Smooth muscle cell (in vitro differentiated cells): ENCODE measurements at regions not wholly inside any gene's neighbourhood (a gene's known extent, or its start where the extent isn't known, plus 50 kb on each side); places are given as distances from the start of the nearest gene placed in this dataset.

ENCODE experiments used
- DNase-seq: peaks from one replicate; lab custom pipeline; 2025; ENCODE audit not compliant: unreplicated experiment; lab: John Stamatoyannopoulos, UW
- H2AFZ ChIP-seq: fragments of 200-600 bp; sonication (generic); 2 replicates; pipeline ENCODE4 v1.6.0; 2016; ENCODE audit warnings: antibody characterized with exemption, low read depth, mild to moderate bottlenecking
- H3F3A ChIP-seq: fragments of 200-600 bp; sonication (generic); 2 replicates; pipeline ENCODE4 v1.6.0; 2017; ENCODE audit warnings: antibody characterized with exemption, low read depth
- H3K27ac ChIP-seq: fragments of 200-600 bp; sonication (generic); 2 replicates; pipeline ENCODE4 v1.5.1; 2016; ENCODE audit warnings: low read depth, mild to moderate bottlenecking
- H3K27me3 ChIP-seq: fragments of 200-600 bp; sonication (generic); 2 replicates; pipeline ENCODE4 v1.6.1; 2016; ENCODE audit warnings: low read depth, mild to moderate bottlenecking
- H3K36me3 ChIP-seq: fragments of 200-600 bp; sonication (generic); 2 replicates; pipeline ENCODE4 v1.5.1; 2016; ENCODE audit warnings: low read depth
- H3K4me1 ChIP-seq: fragments of 200-600 bp; sonication (generic); 2 replicates; pipeline ENCODE4 v1.5.1; 2016; ENCODE audit warnings: low read depth
- H3K4me2 ChIP-seq: fragments of 200-600 bp; sonication (generic); 2 replicates; pipeline ENCODE4 v1.6.0; 2016; ENCODE audit warnings: mild to moderate bottlenecking
- H3K4me3 ChIP-seq: fragments of 200-600 bp; sonication (generic); 2 replicates; pipeline ENCODE4 v1.5.1; 2016; ENCODE audit warnings: mild to moderate bottlenecking
- H3K79me2 ChIP-seq: fragments of 200-600 bp; sonication (generic); 2 replicates; pipeline ENCODE4 v1.6.0; 2016; ENCODE audit warnings: low read depth, mild to moderate bottlenecking
- H3K9ac ChIP-seq: fragments of 200-600 bp; sonication (generic); 2 replicates; pipeline ENCODE4 v1.6.0; 2016; ENCODE audit warnings: low read depth
- H3K9me3 ChIP-seq: fragments of 200-600 bp; sonication (generic); replicated peaks from 2 replicates; pipeline ENCODE4 v1.5.1; 2016; ENCODE audit warnings: low read depth
- H4K20me1 ChIP-seq: fragments of 200-600 bp; sonication (generic); 2 replicates; pipeline ENCODE4 v1.6.0; 2016; ENCODE audit warnings: low read depth
- WGBS: methylation state at CpG from one replicate; pipeline ENCODE4 v1.1.7; 2016; ENCODE audit warnings: low lambda C conversion rate; 5-methylcytosine and 5-hydroxymethylcytosine counted together
- TF ChIP-seq, protein P1 (sequence below): fragments of 200-600 bp; sonication (generic); IDR thresholded peaks from 2 replicates; pipeline ENCODE4 v1.5.1; 2017; ENCODE audit warnings: borderline replicate concordance, mild to moderate bottlenecking, antibody characterized with exemption; ENCODE audit not compliant: insufficient read depth, poor library complexity, severe bottlenecking

DNA sequence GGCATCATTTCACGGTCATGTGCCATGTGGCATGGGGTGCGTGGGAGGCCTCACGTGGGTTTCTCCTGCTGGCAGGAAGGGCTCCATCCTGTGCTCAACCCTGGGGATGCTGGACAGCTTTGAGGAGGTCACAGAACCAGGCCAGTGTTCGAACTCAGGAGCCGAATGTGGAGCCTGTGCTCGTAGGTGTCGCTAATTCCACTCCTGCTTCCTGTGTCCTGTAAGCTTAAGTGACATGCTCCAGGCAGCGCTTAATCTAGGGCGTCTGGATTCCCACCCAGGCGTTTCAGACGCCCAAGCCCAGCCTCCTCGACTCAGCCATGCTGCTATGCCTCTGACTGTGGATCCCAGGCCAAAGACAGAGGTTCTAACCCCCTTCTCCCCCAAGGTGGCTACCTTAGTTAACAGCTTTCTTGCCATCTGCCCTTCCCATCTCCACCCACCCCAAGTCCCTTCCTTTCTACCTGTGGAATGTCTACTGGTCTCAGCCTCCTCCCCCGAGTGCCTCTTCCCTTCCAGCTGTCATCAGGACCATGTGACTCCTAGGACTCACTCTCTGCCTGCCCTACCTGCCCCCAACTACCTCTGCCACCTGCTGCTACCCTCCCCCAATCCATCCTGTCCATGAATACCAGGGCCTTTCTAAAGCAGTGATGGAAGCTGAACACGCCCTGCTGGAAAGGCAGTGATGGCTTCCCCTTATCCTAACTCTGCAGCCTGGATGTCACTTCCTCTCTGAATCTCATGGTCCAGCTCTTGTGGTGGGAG is 255.1 kb downstream of the CDH26 start:
- Histone ChIP-seq H3K4me2 (no peak overlapping the region), H3F3A (no peaks in the 10 kb centered on the region), H3K27ac (no peak overlapping the region), H3K4me3 (no peak overlapping the region), H3K9ac (no peak overlapping the region), H2AFZ (no peak overlapping the region), H3K36me3 (no peaks in the 10 kb centered on the region), H3K9me3 (no peaks in the 10 kb centered on the region), H3K27me3 (peaks cover 52% of the 10 kb centered on the region), H4K20me1 (no peaks in the 10 kb centered on the region), H3K4me1 (no peaks in the 10 kb centered on the region), H3K79me2 (no peaks in the 10 kb centered on the region)
- TF ChIP-seq, protein P1, sequence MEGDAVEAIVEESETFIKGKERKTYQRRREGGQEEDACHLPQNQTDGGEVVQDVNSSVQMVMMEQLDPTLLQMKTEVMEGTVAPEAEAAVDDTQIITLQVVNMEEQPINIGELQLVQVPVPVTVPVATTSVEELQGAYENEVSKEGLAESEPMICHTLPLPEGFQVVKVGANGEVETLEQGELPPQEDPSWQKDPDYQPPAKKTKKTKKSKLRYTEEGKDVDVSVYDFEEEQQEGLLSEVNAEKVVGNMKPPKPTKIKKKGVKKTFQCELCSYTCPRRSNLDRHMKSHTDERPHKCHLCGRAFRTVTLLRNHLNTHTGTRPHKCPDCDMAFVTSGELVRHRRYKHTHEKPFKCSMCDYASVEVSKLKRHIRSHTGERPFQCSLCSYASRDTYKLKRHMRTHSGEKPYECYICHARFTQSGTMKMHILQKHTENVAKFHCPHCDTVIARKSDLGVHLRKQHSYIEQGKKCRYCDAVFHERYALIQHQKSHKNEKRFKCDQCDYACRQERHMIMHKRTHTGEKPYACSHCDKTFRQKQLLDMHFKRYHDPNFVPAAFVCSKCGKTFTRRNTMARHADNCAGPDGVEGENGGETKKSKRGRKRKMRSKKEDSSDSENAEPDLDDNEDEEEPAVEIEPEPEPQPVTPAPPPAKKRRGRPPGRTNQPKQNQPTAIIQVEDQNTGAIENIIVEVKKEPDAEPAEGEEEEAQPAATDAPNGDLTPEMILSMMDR = no peak
- WGBS = 81% methylated on average over 14 of the region's 14 CpGs
- no peak for DNase-seq

DNA sequence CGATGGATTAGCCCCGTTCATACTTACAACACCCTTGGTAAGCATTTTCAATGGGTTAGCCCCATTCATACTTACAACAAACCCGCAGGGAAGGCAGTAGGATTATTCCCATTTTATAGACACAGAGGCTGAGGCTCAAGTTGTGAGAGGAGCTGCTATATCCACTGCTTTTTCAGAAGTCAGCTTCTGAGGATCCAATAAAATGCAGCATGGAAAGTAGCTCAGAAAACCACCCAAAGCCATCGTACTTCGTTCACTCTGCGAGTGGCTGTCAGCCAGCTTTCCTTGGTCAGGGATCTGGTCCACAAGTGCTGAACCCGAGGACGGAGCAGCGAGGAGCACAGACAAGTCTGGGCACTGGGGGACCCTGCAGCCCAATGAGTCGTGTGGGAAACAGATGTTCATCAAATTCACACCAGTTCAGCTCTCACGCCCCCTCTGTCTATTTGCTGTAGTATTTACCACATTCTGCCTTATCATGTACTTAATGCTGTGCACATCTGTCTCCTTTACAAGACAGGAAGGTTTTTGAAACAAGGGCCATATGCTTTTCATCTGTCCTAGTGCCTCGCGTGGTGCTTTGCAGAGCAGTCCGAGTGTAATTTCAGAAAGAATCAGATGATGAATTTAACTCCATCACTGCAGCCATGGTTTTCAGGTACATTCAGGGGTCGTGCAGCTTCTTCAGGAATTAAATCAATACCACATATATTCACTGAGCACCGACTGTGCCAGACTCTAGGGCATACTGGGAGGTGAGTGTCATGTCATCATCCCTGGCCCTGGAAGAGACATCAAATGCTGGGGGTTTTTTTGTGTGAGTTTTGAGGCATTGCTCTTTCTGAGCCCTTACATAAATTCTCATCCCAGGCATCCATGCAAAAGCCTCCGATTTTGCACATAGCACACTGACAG is 256.9 kb downstream of the CDH26 start:
- H3K79me2 ChIP-seq = no peaks in the 10 kb centered on the region
- no peaks in the 10 kb centered on the region for H3F3A ChIP-seq
- H3K36me3 ChIP-seq = no peaks in the 10 kb centered on the region
- H3K4me3 ChIP-seq = no peak overlapping the region
- H3K27me3 ChIP-seq = peaks cover 56% of the 10 kb centered on the region
- no peak overlapping the region for H3K27ac ChIP-seq
- H3K4me1 ChIP-seq = no peaks in the 10 kb centered on the region
- no peaks in the 10 kb centered on the region for H3K9me3 ChIP-seq
- no peak overlapping the region for H3K4me2 ChIP-seq
- no peaks in the 10 kb centered on the region for H4K20me1 ChIP-seq
- 58% methylated on average over 17 of the region's 17 CpGs for WGBS
- no peak overlapping the region for H2AFZ ChIP-seq
- no peak for DNase-seq
- TF ChIP-seq, protein P1 = no peak
- H3K9ac ChIP-seq = no peak overlapping the region

DNA sequence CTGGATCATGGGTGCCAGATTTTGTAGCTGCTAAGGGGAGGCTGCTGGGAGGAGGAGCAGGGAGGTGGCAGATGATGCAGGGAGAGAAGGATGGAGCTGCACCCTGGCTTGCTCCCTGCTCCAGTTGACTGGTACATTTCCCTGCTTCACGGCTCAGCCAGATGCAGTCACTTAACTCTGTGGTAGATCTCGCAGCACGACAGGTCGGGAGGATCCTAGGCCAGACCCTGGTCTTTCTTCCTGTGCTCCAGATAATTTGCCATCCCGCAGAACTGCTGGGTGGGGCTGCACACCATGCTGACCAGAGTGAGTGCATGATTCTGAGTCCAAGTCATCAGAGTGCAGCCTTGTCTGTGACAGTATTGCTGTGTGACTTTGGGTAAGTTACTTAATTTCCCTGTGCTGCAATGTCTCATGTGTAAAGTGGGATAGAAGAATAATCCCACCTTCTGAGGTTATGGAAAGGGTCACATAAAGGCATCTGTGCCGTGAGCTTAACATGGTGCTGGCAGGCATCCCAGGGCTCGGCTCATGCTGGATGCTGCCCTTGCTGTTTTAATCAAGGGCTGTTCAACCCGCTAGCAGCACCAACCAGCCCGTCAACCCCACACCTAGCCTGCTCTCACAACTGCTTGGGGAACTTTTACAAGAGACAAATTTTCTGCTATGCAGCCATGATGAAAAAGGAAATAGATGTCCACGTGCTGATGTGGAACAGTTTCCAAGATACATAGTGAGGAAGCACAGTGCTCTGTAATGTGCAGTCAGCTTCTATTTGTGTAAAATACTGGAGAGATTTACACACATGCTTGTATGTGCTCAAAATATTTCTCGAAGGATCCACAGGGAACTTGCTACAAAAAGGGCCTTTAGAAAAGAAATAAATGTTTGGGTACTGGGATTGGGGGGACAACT is 257.9 kb downstream of the CDH26 start:
- Histone ChIP-seq H3K36me3 (no peaks in the 10 kb centered on the region), H3F3A (no peaks in the 10 kb centered on the region), H3K4me1 (no peaks in the 10 kb centered on the region), H3K79me2 (no peaks in the 10 kb centered on the region), H3K9me3 (no peaks in the 10 kb centered on the region), H3K4me3 (no peak overlapping the region), H3K4me2 (no peak overlapping the region), H2AFZ (no peak overlapping the region), H4K20me1 (no peaks in the 10 kb centered on the region), H3K27ac (no peak overlapping the region), H3K9ac (no peak overlapping the region), H3K27me3 (peaks cover 59% of the 10 kb centered on the region)
- 80% methylated on average over 11 of the region's 11 CpGs for WGBS
- TF ChIP-seq, protein P1 = no peak
- DNase-seq = no peak
